HEK293 (cell line): ENCODE measurements at regions not wholly inside any gene's neighbourhood (a gene's known extent, or its start where the extent isn't known, plus 50 kb on each side); places are given as distances from the start of the nearest gene placed in this dataset.

Experiments used
- CTCF ChIA-PET: fragments of 350-600 bp; formaldehyde crosslinking; extraction: SDS; loops from one replicate; lab custom pipeline; 2021; ENCODE audit warnings: antibody characterized with exemption; lab: Yijun Ruan, JAX
- POLR2A ChIA-PET: fragments of 300-600 bp; formaldehyde crosslinking; extraction: SDS; loops from one replicate; lab custom pipeline; 2020; ENCODE audit warnings: antibody characterized with exemption, inconsistent platforms; lab: Yijun Ruan, JAX
- H3K27ac ChIP-seq: fragments of 200-500 bp; sonication (Bioruptor generic); 2 replicates; pipeline ENCODE4 v1.5.1; 2014; ENCODE audit warnings: low read depth, low read length, control low read depth, inconsistent platforms; ENCODE audit errors: extremely low read depth
- H3K36me3 ChIP-seq, 2 experiments: fragments of 200-500 bp in 1 of 2; sonication (Bioruptor generic) in 1 of 2; 1 replicate in 1 of 2; 2 replicates in 1 of 2; pipeline ENCODE4 v1.5.1; 2014 to 2017; ENCODE audit warnings: inconsistent platforms in 2 of 2, low read length in 2 of 2; ENCODE audit not compliant: control insufficient read depth in 2 of 2, insufficient read depth in 1 of 2
- H3K4me1 ChIP-seq: fragments of 200-500 bp; sonication (Bioruptor generic); 2 replicates; pipeline ENCODE4 v1.5.1; 2014; ENCODE audit warnings: mild to moderate bottlenecking, low read length, inconsistent platforms; ENCODE audit not compliant: control insufficient read depth, insufficient read depth
- H3K4me3 ChIP-seq: 2 replicates; pipeline ENCODE4 v1.5.1; 2011; ENCODE audit warnings: low read depth, mild to moderate bottlenecking, control low read depth, low read length, moderate library complexity
- H3K9me3 ChIP-seq: fragments of 200-500 bp; sonication (Bioruptor generic); 2 replicates; pipeline ENCODE4 v1.5.1; 2014; ENCODE audit warnings: low read depth, low read length, inconsistent platforms; ENCODE audit not compliant: control insufficient read depth, insufficient read depth
- FEZF1 ChIP-seq: fragments of 450-650 bp; formaldehyde crosslinking; IDR thresholded peaks from 2 replicates; pipeline ENCODE4 v1.5.1; 2016; ENCODE audit warnings: missing biosample characterization, missing genetic modification characterization
- KLF10 ChIP-seq: fragments of 450-650 bp; IDR thresholded peaks from 2 replicates; pipeline ENCODE4 v1.5.1; 2018; ENCODE audit warnings: missing biosample characterization, mild to moderate bottlenecking, missing genetic modification characterization
- SCRT1 ChIP-seq: fragments of 450-650 bp; formaldehyde crosslinking; IDR thresholded peaks from 2 replicates; pipeline ENCODE4 v1.5.1; 2016; ENCODE audit warnings: missing biosample characterization, missing genetic modification characterization, borderline replicate concordance
- TCF7L2 ChIP-seq: IDR thresholded peaks from 2 replicates; pipeline ENCODE4 v1.6.1; 2011; ENCODE audit warnings: low read depth, mild to moderate bottlenecking, inconsistent platforms, low read length, moderate library complexity, borderline replicate concordance
- TSHZ1 ChIP-seq: fragments of 450-650 bp; formaldehyde crosslinking; IDR thresholded peaks from 2 replicates; pipeline ENCODE4 v1.5.1; 2016; ENCODE audit warnings: missing biosample characterization, missing genetic modification characterization, borderline replicate concordance
- YY1 ChIP-seq: fragments of 450-650 bp; formaldehyde crosslinking; IDR thresholded peaks from 2 replicates; pipeline ENCODE4 v1.5.1; 2018; ENCODE audit warnings: missing biosample characterization, missing genetic modification characterization
- ZFP37 ChIP-seq: fragments of 450-650 bp; formaldehyde crosslinking; IDR thresholded peaks from 2 replicates; pipeline ENCODE4 v1.5.1; 2016; ENCODE audit warnings: missing biosample characterization, missing genetic modification characterization
- ZNF157 ChIP-seq: fragments of 450-650 bp; formaldehyde crosslinking; IDR thresholded peaks from 2 replicates; pipeline ENCODE4 v1.5.1; 2016; ENCODE audit warnings: missing biosample characterization, missing genetic modification characterization
- ZNF169 ChIP-seq: fragments of 450-650 bp; formaldehyde crosslinking; IDR thresholded peaks from 2 replicates; pipeline ENCODE4 v1.5.1; 2016; ENCODE audit warnings: missing biosample characterization, missing genetic modification characterization
- ZNF324 ChIP-seq: fragments of 450-650 bp; formaldehyde crosslinking; IDR thresholded peaks from 2 replicates; pipeline ENCODE4 v1.5.1; 2016; ENCODE audit warnings: missing biosample characterization, missing genetic modification characterization
- ZNF529 ChIP-seq: fragments of 450-650 bp; formaldehyde crosslinking; IDR thresholded peaks from 2 replicates; pipeline ENCODE4 v1.5.1; 2017; ENCODE audit warnings: missing genetic modification characterization, missing biosample characterization; ENCODE audit not compliant: insufficient replicate concordance
- ZNF544 ChIP-seq: fragments of 450-650 bp; formaldehyde crosslinking; IDR thresholded peaks from 2 replicates; pipeline ENCODE4 v1.5.0; 2017; ENCODE audit warnings: missing biosample characterization, missing genetic modification characterization
- ZNF549 ChIP-seq: fragments of 450-650 bp; IDR thresholded peaks from 2 replicates; pipeline ENCODE4 v1.5.1; 2018; ENCODE audit warnings: missing biosample characterization, missing genetic modification characterization, mild to moderate bottlenecking, inconsistent platforms, moderate library complexity
- ZNF580 ChIP-seq: fragments of 450-650 bp; formaldehyde crosslinking; IDR thresholded peaks from 2 replicates; pipeline ENCODE4 v1.5.1; 2016; ENCODE audit warnings: missing biosample characterization, missing genetic modification characterization
- ZNF654 ChIP-seq: fragments of 450-650 bp; formaldehyde crosslinking; IDR thresholded peaks from 2 replicates; pipeline ENCODE4 v1.5.1; 2016; ENCODE audit warnings: low read depth, missing biosample characterization, missing genetic modification characterization
- ZNF677 ChIP-seq: fragments of 450-650 bp; IDR thresholded peaks from 2 replicates; pipeline ENCODE4 v1.5.0; 2018; ENCODE audit warnings: missing biosample characterization, mild to moderate bottlenecking, missing genetic modification characterization, moderate library complexity
- ZNF830 ChIP-seq: fragments of 450-650 bp; IDR thresholded peaks from 2 replicates; pipeline ENCODE4 v1.5.0; 2018; ENCODE audit warnings: missing biosample characterization, missing genetic modification characterization, low read depth, mild to moderate bottlenecking, moderate library complexity
- TF ChIP-seq, protein P1 (sequence below): IDR thresholded peaks from 2 replicates; pipeline ENCODE4 v1.6.1; 2011; ENCODE audit warnings: mild to moderate bottlenecking, low read depth, low read length, borderline replicate concordance
- TF ChIP-seq, protein P2 (sequence below): fragments of 450-650 bp; formaldehyde crosslinking; IDR thresholded peaks from 2 replicates; pipeline ENCODE4 v1.5.0; 2017; ENCODE audit warnings: missing biosample characterization, missing genetic modification characterization, borderline replicate concordance
- TF ChIP-seq, protein P3 (sequence below): fragments of 450-650 bp; formaldehyde crosslinking; IDR thresholded peaks from 2 replicates; pipeline ENCODE4 v1.5.1; 2017; ENCODE audit warnings: missing biosample characterization, missing genetic modification characterization
- TF ChIP-seq, protein P4 (sequence below): fragments of 450-650 bp; formaldehyde crosslinking; IDR thresholded peaks from 2 replicates; pipeline ENCODE4 v1.5.1; 2016; ENCODE audit warnings: missing biosample characterization, missing genetic modification characterization

- TF ChIP-seq, protein P1, sequence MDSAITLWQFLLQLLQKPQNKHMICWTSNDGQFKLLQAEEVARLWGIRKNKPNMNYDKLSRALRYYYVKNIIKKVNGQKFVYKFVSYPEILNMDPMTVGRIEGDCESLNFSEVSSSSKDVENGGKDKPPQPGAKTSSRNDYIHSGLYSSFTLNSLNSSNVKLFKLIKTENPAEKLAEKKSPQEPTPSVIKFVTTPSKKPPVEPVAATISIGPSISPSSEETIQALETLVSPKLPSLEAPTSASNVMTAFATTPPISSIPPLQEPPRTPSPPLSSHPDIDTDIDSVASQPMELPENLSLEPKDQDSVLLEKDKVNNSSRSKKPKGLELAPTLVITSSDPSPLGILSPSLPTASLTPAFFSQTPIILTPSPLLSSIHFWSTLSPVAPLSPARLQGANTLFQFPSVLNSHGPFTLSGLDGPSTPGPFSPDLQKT, result no peak
- TF ChIP-seq ZNF580 (tag by site-specific recombination) (no peak), TCF7L2 (no peak), YY1 (tag by site-specific recombination) (no peak), SCRT1 (tag by site-specific recombination) (no peak), ZFP37 (tag by site-specific recombination) (no peak)
These were observed 301.7 kb downstream of the BLID start (continued) for GRCh38 chr11:121814296-121814695.

DNA sequence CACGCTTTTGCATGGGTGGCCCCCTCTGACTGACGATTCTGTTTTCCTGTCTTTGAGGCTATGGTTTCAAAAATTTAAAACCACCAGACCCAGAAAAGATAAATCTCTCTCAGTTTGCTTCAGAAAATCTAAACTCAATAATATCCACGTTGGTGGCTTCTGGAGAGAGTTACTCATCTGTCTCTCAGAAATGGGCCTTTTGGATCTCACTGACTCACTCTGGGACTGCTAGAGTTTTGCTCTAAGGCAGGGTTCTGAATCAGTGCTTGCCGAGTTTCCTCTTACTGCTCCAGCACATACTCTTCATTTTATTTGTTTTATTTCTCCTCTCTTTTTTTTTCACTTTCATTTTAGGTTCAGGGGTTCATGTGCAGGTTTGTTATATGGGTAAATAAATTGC, 305.7 kb downstream of the BLID start:
- TF ChIP-seq ZNF654 (tag by site-specific recombination) (no peak), ZNF544 (tag by site-specific recombination) (no peak)
- TF ChIP-seq, protein P2, sequence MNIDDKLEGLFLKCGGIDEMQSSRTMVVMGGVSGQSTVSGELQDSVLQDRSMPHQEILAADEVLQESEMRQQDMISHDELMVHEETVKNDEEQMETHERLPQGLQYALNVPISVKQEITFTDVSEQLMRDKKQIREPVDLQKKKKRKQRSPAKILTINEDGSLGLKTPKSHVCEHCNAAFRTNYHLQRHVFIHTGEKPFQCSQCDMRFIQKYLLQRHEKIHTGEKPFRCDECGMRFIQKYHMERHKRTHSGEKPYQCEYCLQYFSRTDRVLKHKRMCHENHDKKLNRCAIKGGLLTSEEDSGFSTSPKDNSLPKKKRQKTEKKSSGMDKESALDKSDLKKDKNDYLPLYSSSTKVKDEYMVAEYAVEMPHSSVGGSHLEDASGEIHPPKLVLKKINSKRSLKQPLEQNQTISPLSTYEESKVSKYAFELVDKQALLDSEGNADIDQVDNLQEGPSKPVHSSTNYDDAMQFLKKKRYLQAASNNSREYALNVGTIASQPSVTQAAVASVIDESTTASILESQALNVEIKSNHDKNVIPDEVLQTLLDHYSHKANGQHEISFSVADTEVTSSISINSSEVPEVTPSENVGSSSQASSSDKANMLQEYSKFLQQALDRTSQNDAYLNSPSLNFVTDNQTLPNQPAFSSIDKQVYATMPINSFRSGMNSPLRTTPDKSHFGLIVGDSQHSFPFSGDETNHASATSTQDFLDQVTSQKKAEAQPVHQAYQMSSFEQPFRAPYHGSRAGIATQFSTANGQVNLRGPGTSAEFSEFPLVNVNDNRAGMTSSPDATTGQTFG (tag by site-specific recombination), result no peak
- TF ChIP-seq, all 188 proteins: peak for 0
- POLR2A ChIA-PET, result no interaction called here
- CTCF ChIA-PET, result no interaction called here
- Histone ChIP-seq H3K27ac (no peak overlapping the region), H3K4me1 (no peaks in the 10 kb centered on the region), H3K36me3 (no peaks in the 10 kb centered on the region), H3K9me3 (no peaks in the 10 kb centered on the region), H3K4me3 (no peak overlapping the region)

- Histone ChIP-seq H3K27ac (no peak overlapping the region), H3K36me3 (no peaks in the 10 kb centered on the region), H3K4me3 (no peak overlapping the region), H3K4me1 (no peaks in the 10 kb centered on the region), H3K9me3 (no peaks in the 10 kb centered on the region)
- POLR2A ChIA-PET, result no interaction called here
- CTCF ChIA-PET, result interaction anchor here (0.6 kb wide), 1 partner anchor 294 kb away, joined by 3 read pairs; no protein-coding TSS in a partner anchor
- TF ChIP-seq, protein P3, sequence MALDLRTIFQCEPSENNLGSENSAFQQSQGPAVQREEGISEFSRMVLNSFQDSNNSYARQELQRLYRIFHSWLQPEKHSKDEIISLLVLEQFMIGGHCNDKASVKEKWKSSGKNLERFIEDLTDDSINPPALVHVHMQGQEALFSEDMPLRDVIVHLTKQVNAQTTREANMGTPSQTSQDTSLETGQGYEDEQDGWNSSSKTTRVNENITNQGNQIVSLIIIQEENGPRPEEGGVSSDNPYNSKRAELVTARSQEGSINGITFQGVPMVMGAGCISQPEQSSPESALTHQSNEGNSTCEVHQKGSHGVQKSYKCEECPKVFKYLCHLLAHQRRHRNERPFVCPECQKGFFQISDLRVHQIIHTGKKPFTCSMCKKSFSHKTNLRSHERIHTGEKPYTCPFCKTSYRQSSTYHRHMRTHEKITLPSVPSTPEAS (tag by site-specific recombination), result no peak
- TF ChIP-seq ZNF157, result no peak
- TF ChIP-seq, protein P4, sequence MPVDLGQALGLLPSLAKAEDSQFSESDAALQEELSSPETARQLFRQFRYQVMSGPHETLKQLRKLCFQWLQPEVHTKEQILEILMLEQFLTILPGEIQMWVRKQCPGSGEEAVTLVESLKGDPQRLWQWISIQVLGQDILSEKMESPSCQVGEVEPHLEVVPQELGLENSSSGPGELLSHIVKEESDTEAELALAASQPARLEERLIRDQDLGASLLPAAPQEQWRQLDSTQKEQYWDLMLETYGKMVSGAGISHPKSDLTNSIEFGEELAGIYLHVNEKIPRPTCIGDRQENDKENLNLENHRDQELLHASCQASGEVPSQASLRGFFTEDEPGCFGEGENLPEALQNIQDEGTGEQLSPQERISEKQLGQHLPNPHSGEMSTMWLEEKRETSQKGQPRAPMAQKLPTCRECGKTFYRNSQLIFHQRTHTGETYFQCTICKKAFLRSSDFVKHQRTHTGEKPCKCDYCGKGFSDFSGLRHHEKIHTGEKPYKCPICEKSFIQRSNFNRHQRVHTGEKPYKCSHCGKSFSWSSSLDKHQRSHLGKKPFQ (tag by site-specific recombination), result no peak
- TF ChIP-seq KLF10 (tag by site-specific recombination), result no peak
- no peak for TF ChIP-seq ZNF549
- TF ChIP-seq ZNF324 (tag by site-specific recombination), result no peak
- TF ChIP-seq TSHZ1 (tag by site-specific recombination), result no peak
- no peak for TF ChIP-seq ZNF529 (tag by site-specific recombination)
- TF ChIP-seq ZNF830, result no peak
- no peak for TF ChIP-seq FEZF1 (tag by site-specific recombination)
- no peak for TF ChIP-seq ZNF677
- TF ChIP-seq ZNF169, result no peak
These were observed 307.9 kb downstream of the BLID start for GRCh38 chr11:121808096-121808495.
